ENCODE measurements at regions not wholly inside any gene's neighbourhood (a gene's known extent, or its start where the extent isn't known, plus 50 kb on each side); places are given as distances from the start of the nearest gene placed in this dataset.
"Not testable (repeated sequence)": the region's sequence is repeated elsewhere in the genome, so short reads cannot be mapped to it uniquely, and the experiment has no call there.

- no peak for TF ChIP-seq CTCF (conservative IDR thresholded peaks at IDR 0.05; ENCODE audit: low read depth, low read length)
- no peak for DNase-seq (ENCODE audit: low read depth)
- no peak overlapping the region for H3K4me3 ChIP-seq (ENCODE audit: low read depth, low read length)
These were observed 452.0 kb upstream of the MCTP2 start for GRCh38 chr15:93779341-93779740.

- DNase-seq (ENCODE audit: low read depth): no peak
- H3K4me3 ChIP-seq (ENCODE audit: low read depth, low read length): no peak overlapping the region
- TF ChIP-seq CTCF (conservative IDR thresholded peaks at IDR 0.05; ENCODE audit: low read depth, low read length): no peak
These were observed 459.9 kb upstream of the MCTP2 start for GRCh38 chr15:93771196-93772030.

- TF ChIP-seq CTCF (conservative IDR thresholded peaks at IDR 0.05; ENCODE audit: low read depth, low read length): no peak
- no peak for DNase-seq (ENCODE audit: low read depth)
- H3K4me3 ChIP-seq (ENCODE audit: low read depth, low read length): no peak overlapping the region
These were observed 460.6 kb upstream of the MCTP2 start for GRCh38 chr15:93770788-93771187.

- no peak overlapping the region for H3K4me3 ChIP-seq (ENCODE audit: low read depth, low read length)
- no peak for TF ChIP-seq CTCF (conservative IDR thresholded peaks at IDR 0.05; ENCODE audit: low read depth, low read length)
- DNase-seq (ENCODE audit: low read depth): no peak
These were observed 469.3 kb upstream of the MCTP2 start for GRCh38 chr15:93762036-93762435.

- no peak overlapping the region for H3K4me3 ChIP-seq (ENCODE audit: low read depth, low read length)
- DNase-seq (ENCODE audit: low read depth): no peak
- no peak for TF ChIP-seq CTCF (conservative IDR thresholded peaks at IDR 0.05; ENCODE audit: low read depth, low read length)
These were observed 471.7 kb upstream of the MCTP2 start for GRCh38 chr15:93759629-93760028.

- H3K4me3 ChIP-seq (ENCODE audit: low read depth, low read length): no peak overlapping the region
- no peak for DNase-seq (ENCODE audit: low read depth)
- TF ChIP-seq CTCF (conservative IDR thresholded peaks at IDR 0.05; ENCODE audit: low read depth, low read length): no peak
These were observed 472.5 kb upstream of the MCTP2 start for GRCh38 chr15:93758824-93759223.

GRCh38 chr15:93748710-93749109, 482.7 kb upstream of the MCTP2 start:
- no peak overlapping the region for H3K4me3 ChIP-seq (ENCODE audit: low read depth, low read length)
- no peak for TF ChIP-seq CTCF (conservative IDR thresholded peaks at IDR 0.05; ENCODE audit: low read depth, low read length)
- DNase-seq (ENCODE audit: low read depth): no peak

- not testable (repeated sequence) for H3K4me3 ChIP-seq (ENCODE audit: low read depth, low read length); DNase-seq (ENCODE audit: low read depth)
These were observed 496.4 kb upstream of the MCTP2 start for GRCh38 chr15:93734976-93735375.

Data from choroid plexus epithelial cell (primary cell).